NCI-H2081 (cell line): ENCODE measurements at regions not wholly inside any gene's neighbourhood (a gene's known extent, or its start where the extent isn't known, plus 50 kb on each side); places are given as distances from the start of the nearest gene placed in this dataset.

Experiments used
- DNase-seq, 2 experiments: peaks; one replicate each; lab custom pipeline; 2025; lab: John Stamatoyannopoulos, UW

DNA sequence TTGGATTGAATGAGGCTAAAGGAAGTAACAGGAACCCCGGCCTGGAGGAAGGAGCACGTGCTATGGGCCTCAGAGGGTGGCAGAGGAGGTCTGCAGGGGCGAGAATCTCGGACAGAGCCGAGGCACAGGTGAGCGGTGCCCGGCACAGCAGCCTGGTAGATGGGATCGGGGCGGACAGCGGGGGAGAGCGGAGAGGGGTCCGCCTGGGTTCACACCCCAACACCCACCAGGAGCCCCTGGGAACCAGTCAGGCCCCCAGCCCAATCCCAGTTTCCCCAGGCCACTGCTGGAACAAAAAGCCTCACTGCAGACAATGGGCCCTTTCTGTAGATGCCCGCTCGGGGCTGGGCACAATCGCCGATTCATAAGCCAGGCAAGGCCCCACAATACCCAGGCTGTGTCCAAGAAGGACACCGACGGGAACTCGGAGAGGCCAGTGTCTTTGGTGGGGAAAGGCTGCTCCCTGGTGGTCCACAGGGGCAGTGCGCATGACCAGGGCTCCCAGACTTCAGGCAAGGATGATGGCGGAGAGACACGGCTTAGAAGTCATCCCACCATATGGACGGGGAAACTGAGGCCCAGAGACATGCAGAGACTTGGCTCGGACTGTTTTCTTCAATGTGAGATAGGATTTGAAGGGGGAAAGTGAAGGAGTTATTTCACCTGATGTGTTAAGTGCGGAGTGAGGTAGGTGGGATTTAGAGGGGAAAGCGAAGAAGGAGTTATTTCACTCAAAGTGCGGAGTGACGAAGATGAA, 106.9 kb upstream of the GPR26 start:
- peak; percentile 4 to 11 for DNase-seq

DNA sequence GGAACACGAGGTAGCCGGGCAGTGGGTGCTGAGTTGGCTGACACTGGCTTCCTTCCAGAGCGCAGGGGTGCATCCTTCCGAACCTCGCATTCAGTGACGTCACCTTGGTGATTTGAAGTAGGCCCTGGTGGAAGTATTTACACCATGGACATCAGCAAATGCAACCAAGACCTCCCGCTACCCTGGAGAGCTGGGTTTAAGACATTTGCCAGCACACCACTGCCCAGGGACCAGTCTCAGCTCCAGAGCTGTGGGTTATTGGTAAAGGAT, 106.4 kb upstream of the GPR26 start:
- no peak for DNase-seq

DNA sequence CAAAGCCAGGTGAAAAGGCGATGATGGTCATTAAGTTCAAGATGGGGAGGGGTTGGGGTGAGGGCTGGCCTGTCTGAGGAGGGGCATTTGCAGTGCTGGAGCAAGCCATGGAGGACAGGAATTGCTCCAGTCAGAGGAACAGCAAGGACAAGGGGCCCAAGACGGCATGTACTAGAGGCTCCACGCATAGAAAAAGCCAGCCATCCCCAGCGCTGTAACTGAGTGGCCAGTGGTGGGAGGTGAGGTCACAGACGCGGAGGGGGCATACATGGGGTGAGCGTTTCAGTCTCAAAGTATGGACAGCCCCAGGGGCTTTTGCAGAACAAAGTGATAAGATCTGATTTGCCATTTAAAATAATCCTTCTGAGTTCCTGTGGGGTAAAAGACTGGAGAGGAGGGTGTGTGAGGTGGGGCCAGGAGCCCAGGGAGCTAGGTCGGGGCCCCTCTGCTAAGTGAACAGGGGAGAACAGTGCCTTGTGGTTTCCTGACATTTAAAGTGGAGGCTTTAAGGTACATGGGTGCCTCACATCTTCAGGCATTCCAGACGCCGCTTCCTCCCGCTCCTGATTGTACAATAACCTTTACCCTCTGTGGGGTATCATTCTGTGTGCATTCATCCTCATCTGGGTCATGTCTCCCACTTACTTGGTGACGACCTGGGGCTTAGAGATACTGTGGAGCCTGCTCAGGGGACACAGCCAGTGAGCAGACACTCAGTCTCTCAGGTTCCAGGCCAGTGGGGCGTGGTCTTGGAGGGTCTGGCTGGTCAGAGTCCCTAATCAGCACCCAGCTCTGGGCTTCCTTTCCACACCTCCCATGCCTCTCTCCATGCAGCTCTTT, 105.6 kb upstream of the GPR26 start:
- no peak for DNase-seq

DNA sequence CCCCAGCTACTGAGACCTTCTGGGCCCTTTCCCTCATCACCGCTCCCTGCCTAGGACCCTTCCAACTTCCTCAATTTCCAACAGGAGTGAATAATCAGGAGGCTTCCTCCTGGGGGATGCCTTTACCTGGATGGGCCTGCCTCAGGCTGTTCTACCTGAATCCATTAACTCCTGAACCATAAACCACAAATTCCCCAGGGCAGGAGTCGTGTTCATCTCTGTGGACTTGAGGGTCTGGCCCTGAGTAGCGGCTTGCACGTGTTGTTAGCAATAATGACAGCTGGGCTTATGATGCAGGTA, 105.1 kb upstream of the GPR26 start:
- DNase-seq, result no peak

DNA sequence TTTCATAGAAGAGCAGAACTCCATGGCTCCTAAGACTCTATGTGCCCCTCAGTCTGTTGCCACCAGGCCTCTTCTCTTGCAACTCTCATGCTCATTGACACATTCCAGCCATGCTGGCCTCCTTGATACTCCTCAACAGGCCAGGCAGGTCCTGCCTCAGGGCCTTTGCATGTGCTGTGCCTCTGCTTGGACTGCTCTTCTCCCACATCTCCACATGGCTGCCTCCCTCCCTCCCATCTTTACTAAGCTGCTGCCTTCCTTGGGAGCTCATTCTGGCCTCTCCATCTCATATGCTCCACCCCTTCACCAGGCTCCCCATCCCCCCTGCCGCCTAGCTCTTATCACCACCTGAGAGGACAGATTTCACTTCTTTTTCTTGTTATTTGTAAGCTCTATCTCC, 103.8 kb upstream of the GPR26 start:
- no peak for DNase-seq

DNA sequence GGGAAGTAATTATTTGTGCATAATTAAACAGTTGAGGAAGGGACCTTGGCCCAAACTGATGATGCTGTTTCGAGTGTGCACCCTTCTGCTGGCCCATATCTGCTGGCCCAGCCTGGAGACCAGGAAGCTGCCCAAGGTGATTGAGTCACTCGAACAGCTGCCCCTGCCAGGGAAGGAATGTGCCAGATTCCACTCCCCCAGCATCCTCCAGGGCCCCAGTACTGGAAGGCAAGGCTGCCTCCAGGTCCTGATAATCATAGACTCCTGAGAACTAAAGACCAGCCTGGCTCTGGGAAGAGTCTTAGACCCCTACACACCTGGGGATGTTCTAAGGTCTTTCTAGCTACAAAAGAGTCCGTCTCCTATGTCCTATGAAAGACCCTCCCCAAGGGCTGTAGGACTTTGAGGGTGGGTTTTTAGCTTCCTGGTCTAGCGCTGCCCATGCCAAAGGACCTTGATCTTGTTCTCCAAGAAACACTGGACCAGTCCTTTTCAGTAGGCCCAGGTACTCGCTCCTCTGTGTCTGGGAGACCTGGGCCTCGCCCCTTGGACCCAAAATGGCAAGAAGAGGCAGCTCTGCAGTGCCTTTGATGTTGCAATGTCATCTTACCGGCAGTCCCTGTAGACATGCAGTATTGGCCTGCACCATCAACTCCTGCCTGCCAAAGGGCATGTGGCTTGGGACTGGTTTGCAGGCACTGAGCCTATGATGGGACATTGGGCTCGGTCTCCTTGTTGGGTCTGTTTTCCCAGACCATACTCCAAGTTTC, 103.2 kb upstream of the GPR26 start:
- DNase-seq, result no peak

DNA sequence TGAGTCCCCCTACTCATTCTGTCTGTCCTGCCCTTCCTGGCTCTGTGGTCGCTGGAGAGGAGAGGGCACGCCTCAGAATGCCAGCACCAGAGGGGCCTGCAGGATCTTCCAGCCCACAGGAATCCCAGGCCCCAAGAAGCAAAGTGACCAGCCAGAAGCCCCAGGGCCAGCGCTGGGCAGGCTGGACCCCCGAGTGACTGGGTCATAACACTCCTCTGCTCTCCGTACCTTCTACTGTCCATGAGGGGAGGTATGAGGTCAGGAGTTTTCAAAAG, 102.6 kb upstream of the GPR26 start:
- no peak for DNase-seq

DNA sequence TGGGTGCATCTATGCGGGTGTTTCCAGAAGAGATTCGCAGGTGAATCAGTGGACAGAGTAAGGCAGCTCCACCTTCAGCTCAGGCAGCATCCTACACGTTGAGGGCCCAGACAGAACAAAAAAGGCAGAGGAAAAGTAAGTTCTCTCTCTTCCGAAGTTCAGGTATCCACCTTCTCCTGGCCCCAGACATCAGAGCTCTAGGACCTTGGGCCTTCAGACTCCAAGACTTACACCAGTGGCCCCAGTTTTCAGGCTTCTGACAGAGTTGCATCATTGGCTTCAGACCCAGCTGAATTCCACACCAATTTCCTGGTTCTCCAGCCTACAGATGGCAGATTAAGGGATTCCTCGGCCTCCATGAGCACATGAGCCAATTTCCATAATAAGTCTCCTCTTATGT, 102.2 kb upstream of the GPR26 start:
- no peak for DNase-seq

DNA sequence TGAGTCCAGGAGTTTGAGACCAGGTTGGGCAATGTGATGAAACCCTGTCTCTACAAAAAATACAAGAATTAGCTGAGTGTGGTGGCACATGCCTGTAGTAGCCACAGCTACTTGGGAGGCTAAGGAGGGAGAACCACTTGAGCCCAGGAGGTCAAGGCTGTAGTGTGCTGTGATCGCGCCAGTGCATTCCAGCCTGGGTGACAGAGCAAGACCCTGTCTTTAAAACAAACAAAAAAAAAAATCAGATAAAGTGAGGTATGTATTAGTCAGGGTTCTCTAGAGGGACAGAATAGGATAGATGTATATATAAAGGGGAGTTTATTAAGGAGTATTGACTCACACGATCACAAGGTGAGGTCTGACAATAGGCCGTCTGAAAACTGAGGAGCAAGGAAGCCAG, 101.5 kb upstream of the GPR26 start:
- DNase-seq, result no peak

DNA sequence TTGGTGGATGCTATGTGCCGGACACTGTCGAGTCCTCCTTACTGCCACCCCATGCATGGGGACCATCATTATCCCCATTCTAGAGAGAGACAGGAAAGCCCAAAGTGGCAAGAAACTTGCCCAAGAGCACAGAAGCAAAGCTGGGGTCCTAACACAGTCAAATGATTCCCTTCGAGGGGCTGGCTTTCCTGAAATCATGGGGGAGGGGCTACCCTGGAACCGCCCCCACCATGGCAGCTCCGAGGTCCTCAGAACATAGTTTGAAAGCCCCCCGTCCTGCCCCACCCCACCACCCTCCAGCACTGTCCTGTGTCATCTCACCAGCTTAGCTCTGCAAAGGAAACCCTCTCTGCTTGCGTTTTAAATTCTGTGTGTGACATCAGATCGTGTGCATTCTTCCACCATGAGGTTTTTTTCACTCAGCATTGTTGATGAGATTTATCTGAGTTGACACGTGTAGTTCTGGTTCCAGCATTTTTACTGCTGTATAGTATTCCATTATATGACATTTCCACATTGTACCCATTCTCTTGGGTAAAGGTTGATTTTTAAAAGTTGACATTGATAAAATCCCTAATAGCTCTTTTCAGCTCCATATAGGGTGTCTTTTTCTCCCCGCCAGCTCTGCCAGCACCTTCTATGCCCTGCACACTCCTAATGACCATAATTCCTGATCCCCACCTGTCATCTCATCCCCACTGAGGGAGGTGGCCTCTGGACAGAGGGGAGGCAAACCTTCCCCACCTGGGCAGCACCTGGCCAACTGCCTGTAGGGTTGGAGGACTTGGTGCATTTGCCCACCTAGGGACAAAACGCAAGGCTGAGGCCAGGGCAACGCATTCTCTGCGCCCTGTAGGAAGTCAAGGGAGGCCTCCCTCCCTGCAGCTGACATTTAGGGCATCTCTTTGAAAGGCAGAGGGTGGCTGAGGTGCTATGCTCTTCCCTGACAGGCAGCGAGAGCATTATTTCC, 100.2 kb upstream of the GPR26 start:
- no peak for DNase-seq

DNA sequence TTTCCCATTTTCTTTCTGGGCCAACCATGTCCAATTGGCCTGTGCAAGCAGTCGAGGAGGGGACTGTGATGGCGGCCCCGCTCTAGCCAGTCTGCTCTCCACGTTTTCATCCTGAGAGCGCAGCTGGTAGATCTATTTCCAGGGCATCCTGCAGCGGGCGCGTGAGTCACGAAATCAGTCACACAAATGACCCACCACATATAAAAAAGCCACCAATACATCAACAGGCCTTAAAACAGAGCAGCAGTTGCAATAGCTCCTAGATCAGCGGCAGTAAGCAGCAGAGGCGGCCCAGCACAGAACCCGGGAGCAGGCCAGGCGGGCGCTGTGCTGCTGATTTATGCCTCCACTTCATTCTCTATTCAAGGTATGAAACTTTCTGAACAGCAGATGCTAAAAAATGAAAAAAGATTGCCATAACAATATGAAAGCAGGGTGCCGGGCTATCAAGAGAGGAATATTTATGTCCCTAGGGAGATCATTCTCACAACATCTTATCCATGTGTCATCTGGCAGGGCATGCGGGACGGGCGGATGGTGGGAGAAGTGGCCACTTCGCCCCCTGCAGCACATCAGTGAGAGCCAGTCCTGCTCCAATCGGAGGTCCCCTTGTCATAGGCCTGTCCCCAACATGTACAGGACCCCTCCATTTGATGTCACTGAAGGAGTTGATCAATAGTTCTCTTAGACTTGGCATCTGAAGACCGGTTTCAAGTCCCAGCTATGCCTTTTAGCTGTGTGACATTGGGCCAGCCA, 98.0 kb upstream of the GPR26 start:
- no peak for DNase-seq

DNA sequence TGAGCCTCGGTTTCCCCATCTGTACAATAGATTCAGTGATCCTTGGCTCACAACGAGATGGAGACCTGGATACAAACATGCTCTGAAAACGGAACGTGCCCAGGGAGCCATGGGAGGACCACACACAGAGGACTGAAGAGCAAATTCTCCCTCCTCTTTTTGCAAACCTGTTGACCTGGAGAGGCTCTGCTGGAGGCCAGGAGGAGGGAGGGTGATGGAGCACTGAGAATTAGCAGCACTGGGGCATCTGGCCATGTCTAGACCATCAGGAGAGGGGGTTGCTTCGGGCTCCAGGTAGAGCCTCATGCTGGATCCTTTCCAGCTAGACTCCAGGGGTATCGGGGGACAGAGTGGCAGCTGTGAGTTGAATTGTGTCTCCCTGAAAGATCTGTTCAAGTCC, 97.4 kb upstream of the GPR26 start:
- DNase-seq, result no peak

DNA sequence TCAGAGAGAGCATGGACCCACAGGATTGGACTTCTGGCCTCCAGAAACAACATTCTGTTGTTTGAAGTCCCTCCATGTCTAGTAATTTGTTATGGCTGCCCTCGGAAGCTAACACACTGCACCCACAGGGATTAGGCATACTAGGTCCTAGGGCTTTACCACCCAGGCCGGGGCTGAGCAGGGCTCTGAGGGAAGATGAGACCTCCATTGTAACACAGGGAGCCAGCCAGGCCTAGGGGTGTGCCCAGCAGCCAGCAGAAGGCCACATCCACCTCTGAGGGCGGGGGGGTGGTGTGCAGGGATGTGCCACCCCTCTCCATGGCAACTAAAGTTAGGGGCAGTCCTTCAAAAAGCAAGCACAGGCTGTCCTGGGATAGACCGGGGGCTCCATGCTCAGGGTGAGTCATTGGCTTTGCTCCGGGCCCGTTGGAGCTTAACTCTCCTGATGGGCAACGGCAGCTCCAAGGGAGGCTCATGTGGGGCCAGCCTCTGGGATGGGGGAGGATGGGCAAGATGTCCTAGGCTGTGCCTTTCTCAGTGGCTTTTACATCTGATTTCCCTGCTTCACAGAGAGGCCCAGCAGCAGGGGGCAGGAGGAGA, 96.6 kb upstream of the GPR26 start:
- no peak for DNase-seq

DNA sequence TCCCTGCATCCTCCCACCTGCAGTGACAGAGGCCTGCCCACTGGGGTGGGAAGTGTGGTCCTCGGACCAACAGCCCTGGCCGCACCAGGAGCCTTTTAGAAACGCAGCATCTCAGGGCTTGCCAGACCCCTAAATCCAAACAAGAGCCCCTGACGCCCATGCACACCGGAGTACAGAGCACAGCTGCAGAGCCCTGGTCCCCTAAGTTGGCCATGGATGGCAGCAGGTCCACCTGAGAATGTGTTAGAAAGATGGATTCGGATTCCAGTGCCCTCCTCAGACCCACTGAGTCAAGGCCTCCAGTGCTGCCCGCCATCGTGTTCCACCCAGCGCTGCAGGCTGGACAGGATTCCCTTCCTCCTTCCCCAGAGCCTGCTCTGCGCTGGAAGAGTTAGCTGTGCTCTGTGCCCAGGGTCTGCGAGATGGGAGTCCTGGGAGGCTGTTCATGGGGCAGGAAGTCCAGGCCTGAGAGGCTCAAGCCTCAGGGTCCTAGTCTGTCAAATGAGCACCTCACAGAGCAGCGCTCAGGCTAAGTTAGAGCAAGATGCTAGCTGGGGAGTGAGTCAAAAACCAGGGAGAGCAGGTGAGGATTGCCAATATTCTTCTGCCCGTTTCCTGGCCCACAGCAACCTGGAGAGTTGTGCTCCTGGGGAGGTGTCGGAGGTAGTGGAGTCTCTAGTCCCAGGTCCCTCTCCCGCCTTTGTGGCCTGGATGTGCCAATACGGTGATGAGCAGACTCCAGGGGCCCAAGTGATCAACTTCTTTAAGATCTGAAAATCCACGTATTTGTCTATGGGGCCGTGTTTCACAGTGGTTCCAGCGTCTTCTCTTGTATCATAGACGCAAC, 95.9 kb upstream of the GPR26 start:
- no peak for DNase-seq

DNA sequence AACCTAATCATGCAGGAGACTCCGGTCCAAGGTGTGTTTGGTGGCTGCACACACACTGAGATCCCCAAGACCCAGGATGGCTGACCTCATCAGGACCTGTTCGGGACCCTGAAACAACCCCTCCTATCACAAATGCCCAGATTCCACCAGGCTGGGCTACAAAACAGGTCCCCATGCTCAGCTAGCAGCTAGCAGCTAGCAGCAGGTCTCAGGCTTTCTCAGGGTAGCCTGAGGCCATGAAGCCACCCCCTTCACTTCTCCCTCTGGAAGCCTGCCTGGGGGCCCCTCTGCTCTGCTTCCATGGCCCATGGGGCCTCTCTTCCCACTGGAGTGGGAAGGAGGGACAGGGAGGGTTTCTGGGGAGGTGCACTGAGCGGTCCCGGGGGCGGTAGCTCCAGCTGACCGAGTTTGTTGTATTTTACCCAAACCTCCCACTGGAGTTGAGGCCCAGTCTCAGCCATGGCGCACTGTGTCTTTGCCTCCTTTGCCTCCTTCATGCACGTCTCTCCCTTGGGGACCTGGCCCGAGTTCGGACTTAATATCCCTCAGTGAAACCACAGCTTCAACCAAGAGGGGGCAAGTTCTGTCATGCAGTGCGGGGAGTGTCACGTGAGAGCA, 95.1 kb upstream of the GPR26 start:
- DNase-seq, result no peak

DNA sequence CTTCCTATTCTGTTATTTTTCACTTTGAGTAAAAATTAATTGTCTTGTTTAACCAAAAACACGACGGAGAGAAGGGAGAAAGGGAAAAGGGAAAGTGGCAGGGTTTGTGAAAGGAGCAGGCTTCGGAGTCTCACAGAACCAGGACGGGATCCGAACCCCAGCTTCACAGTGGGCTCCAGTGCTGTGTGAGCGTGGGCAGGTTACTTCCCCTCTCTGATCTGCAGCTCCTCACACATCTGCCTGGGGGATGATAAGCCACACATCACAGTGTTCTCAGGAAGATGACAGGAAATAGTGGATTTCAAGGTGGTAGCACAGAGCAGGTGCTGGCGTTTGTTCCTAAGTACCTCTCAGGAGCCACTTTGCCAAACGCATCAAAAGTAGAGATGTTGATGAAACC, 94.2 kb upstream of the GPR26 start:
- no peak for DNase-seq

DNA sequence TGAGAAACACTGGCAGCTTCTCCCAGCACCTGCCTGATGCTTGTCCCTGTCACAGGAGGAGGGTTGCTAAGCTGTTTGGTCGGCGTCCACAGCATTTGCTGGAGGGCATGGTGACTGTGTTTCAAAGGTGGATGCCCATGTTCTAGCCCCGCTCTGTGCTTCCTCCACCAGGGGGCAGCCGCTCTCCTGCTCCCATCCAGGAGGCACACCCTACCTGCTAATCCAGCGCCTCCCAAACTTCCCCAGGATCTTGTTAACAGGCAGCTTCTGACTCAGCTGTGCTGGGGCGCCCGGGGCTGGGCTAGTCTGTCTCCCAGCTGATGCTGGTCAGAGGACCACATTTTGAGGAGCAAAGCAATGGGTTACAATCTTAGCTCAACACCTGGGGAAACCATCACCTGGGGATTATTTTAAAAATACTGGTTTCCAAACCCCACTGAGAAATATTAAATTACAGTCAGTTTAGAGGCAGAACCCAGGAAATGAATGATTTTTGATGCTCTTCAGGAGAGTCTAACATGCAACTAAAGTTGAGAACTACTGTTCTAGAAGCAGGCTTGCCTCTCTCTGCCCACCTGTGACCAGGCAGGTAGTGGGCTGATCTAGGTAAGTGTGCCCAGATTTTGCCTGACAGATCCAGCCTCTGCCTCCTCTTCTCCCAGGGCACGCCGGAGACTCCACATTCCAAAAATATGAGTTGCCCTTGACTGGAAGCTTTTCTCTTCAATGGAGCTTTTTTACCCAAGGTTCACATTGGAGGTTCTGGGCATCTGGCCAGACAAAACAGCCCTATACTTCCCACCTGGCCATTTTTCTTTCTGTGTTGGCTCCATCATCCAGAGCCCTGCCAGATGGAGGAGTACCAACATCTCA, 92.7 kb upstream of the GPR26 start:
- DNase-seq, result peak in 1 of 2 experiments; percentile 1

DNA sequence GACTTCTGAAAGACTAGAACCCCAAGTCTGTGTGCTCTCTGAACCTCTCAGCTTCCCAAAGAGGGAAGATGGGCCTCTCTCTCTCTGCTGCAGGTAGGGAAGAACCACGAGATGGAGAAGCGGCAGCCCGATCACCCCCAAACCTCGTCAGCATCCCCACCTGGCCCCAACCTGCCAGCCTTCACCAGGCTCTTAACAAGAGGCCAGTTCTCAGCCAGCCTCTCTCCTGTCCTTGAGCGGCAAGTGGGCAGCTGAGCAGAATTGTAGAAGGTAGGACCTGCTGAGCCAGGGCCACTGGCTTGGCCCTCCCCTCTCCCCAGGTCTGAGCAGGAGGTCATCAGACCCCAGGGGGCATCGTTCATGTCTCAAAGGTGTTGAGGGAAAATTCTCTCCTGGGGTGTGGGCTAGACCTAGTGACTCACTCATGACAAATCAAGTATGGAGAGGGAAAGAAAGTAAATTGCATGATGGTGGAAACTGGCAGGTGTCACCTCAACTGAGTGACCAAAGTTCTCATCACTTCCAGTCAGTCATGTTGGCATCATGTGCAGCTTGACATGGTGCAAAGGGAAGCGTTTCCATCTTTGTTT, 92.0 kb upstream of the GPR26 start:
- no peak for DNase-seq
